ENCODE measurements at regions not wholly inside any gene's neighbourhood (a gene's known extent, or its start where the extent isn't known, plus 50 kb on each side); places are given as distances from the start of the nearest gene placed in this dataset.

GRCh38 chr3:178474526-178474925, 61.7 kb upstream of the KCNMB2 start:
- TF ChIP-seq CTCF (IDR thresholded peaks at IDR 0.05; ENCODE audit: poor library complexity, severe bottlenecking) (no peak), EZH2 (IDR thresholded peaks at IDR 0.05; ENCODE audit: borderline replicate concordance, insufficient read depth, low read length, poor library complexity, severe bottlenecking) (no peak), POLR2AphosphoS5 (IDR thresholded peaks at IDR 0.05) (no peak), EP300 (conservative IDR thresholded peaks at IDR 0.05; ENCODE audit: poor library complexity, severe bottlenecking) (no peak), RAD21 (conservative IDR thresholded peaks at IDR 0.05) (no peak), TAF1 (IDR thresholded peaks at IDR 0.05; ENCODE audit: low read depth) (no peak)

Data from neural cell (in vitro differentiated cells).